Urinary bladder (tissue), 3 donors: ENCODE measurements at regions not wholly inside any gene's neighbourhood (a gene's known extent, or its start where the extent isn't known, plus 50 kb on each side); places are given as distances from the start of the nearest gene placed in this dataset.

Experiments
- DNase-seq: peaks from one replicate; pipeline ENCODE4 v3.0.0-alpha.2; 2015; ENCODE audit errors: extremely low spot score
- H3K27ac ChIP-seq: one replicate; pipeline ENCODE4 v1.5.1; 2013; ENCODE audit warnings: low read depth, mild to moderate bottlenecking, moderate library complexity
- H3K36me3 ChIP-seq: one replicate; pipeline ENCODE4 v1.6.1; 2013; ENCODE audit warnings: mild to moderate bottlenecking, moderate library complexity; ENCODE audit not compliant: insufficient read depth
- H3K4me1 ChIP-seq: one replicate; pipeline ENCODE4 v1.6.1; 2013; ENCODE audit warnings: mild to moderate bottlenecking, moderate library complexity; ENCODE audit not compliant: insufficient read depth
- H3K4me3 ChIP-seq: one replicate; pipeline ENCODE4 v1.5.1; 2013; ENCODE audit warnings: low read depth, low read length
- WGBS: extraction: QIAGEN DNeasy Blood & Tissue Kit; methylation state at CpG from one replicate; pipeline ENCODE4 v1.1.7; 2013; 5-methylcytosine and 5-hydroxymethylcytosine counted together
- donor health status: healthy with polysubstance abuse.
- donor health status: healthy.

DNA sequence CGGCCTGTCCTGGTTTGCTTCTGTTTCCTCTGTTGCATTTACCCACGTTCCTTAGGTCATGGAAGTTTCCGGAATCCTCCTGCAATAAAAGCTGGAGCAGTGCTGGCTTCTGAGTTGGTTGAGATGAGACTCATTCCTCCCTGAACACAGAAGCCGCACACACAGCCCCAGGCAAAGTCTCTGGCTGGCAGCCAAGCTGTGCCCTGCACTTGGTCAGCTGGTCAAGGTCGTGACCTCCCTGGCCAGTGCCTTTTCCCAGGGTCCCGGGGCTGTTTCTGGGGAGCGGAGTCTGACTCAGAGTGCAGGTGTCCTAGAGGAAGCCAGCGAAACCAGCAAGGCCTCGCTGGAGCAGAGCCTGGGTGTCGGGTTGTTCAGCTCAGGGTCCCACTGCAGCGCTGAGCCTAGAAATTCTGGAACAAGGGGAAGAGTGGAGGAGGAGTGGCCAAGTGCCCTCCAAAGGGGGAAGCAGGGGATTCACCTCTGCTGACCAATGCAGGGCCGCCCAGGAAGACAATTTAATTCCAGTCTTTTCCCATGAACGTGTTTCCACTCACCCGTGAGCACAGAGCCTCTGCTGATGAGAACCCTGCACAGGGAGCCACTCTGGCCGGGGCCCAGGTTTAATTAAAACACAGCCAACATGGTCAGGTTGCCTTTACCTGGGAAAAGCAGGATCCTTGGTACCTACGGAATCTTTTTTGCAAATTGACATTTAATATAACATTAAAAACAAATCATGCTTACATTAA is 245.5 kb upstream of the PPP2R2D start:
- H3K27ac ChIP-seq = no peak overlapping the region
- WGBS = 61% methylated on average over 16 of the region's 16 CpGs
- H3K4me3 ChIP-seq = no peak overlapping the region
- DNase-seq = no peak
- H3K36me3 ChIP-seq = no peaks in the 10 kb centered on the region
- H3K4me1 ChIP-seq = no peaks in the 10 kb centered on the region

DNA sequence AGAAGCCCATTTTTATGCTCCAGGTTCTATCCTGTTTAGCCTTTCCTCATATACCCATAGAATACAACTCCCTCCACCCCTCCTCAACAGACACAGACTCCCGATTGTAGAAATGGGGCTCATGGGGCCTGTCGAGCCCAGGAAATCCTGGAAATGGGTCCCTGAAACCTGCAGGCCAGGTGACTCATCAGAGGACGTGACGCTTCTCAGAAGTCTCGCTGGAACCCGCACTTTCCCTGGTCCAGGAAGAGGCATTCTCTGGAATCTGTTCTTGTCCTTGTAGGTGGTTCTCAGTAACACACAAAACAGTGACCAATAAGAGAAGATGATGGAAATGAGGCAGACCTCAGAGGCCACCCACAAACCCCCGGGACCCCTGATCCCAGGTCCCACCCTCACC is 244.8 kb upstream of the PPP2R2D start:
- DNase-seq = no peak
- Histone ChIP-seq H3K36me3 (no peaks in the 10 kb centered on the region), H3K4me3 (no peak overlapping the region), H3K4me1 (no peaks in the 10 kb centered on the region), H3K27ac (no peak overlapping the region)
- WGBS = 80% methylated on average over 7 of the region's 7 CpGs

DNA sequence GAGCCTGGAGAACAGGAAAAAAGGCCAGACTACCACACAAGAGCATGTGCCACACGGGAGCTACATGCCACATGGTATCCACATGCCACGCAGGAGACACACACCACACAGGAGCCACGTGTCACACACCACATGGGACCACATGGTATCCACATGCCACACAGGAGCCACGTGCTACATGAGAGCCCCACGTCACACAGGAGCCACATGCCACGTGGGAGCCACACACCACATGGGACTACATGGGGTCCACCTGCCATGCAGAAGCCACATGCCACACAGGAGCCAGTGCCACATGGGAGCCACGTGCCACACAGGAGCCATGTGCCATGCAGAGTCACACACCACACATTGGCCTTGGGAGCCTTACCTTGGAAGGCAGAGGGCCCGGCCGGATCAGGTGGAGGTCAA is 244.4 kb upstream of the PPP2R2D start:
- H3K4me3 ChIP-seq = no peak overlapping the region
- 88% methylated on average over 9 of the region's 9 CpGs for WGBS
- DNase-seq = no peak
- H3K27ac ChIP-seq = no peak overlapping the region
- H3K36me3 ChIP-seq = no peaks in the 10 kb centered on the region
- H3K4me1 ChIP-seq = no peaks in the 10 kb centered on the region

DNA sequence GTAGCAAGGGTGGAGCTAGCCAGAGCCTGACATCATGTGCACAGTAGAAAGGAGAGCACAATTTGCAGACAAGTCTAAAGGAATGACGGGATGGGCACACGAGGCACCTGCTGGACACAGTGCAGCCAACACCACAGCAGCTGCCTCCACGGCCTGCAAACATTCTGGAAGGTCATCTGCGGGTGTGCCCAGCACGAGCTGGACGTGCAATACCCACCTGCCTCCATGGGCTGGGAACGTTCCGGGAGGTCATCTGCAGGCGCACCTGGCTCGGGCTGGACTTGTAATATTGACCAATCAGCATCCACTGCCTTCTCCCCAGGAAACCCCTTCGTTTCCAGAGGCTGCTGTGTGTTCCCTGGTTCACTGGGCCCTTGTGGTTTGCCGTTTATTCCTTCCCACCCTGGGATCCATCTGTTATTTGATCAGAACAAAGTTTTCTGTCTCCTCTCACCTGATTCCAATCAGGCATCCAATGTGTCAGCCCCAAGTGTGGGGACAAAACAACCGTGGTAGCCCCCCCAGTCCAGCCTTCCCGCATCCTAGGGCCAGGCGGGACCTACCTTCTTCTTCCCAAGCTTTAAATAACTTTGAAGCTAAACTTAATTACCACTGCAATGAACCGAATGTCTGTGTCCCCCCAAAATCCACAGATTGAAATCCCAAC is 243.4 kb upstream of the PPP2R2D start:
- WGBS = 84% methylated on average over 16 of the region's 16 CpGs
- Histone ChIP-seq H3K4me3 (no peak overlapping the region), H3K27ac (no peak overlapping the region), H3K4me1 (no peaks in the 10 kb centered on the region), H3K36me3 (no peaks in the 10 kb centered on the region)
- DNase-seq = no peak

DNA sequence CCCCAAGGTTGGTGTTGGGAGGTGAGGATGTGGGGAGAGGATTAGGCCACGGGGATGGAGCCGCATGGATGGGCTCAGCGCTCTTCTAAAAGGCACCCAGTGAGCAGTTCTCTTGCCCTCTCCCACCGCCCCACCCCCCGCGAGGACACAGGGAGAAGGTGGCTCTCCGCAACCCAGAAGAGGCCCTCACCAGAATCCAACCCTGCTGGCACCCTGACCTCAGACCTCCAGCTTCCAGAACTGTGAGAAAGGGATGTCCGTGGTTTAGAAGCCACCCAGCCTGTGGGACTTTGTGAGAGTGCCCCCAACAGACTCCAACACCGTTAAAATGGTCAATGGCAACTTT is 242.8 kb upstream of the PPP2R2D start:
- Histone ChIP-seq H3K36me3 (no peaks in the 10 kb centered on the region), H3K27ac (no peak overlapping the region), H3K4me1 (no peaks in the 10 kb centered on the region), H3K4me3 (no peak overlapping the region)
- DNase-seq = no peak
- 90% methylated on average over 9 of the region's 9 CpGs for WGBS

DNA sequence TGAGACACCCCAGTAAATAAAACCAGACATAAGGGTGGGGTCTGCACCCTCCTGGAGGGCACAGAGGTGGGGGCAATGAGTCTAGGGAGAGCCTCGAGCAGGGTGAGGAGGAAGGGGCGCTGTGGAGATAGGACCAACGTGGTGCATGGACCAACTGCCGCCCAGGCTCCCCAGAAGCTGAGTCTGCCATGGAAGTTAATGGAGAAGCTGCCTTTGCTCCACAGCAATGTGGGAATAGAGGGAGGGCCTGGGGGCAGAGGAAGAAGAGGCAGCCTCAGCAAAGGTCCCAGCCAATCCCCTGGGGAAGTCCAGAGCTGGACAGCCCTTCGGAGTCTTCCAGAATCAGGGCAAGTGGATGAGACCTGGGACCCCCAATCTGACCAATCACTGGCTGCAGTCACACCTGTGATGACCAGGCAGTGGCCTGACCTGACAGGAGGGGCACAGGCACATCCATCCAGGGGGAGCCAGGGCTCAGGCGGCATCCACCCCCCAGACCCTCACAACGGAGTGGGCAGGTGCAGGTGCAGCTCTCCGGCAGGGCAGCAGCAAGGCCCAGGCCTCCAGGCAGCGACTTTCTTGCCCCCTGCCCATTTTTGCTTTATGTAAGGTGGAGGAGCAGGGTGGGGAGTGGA is 242.2 kb upstream of the PPP2R2D start:
- DNase-seq = no peak
- H3K27ac ChIP-seq = no peak overlapping the region
- no peaks in the 10 kb centered on the region for H3K36me3 ChIP-seq
- no peak overlapping the region for H3K4me3 ChIP-seq
- H3K4me1 ChIP-seq = no peaks in the 10 kb centered on the region
- WGBS = 86% methylated on average over 9 of the region's 9 CpGs

DNA sequence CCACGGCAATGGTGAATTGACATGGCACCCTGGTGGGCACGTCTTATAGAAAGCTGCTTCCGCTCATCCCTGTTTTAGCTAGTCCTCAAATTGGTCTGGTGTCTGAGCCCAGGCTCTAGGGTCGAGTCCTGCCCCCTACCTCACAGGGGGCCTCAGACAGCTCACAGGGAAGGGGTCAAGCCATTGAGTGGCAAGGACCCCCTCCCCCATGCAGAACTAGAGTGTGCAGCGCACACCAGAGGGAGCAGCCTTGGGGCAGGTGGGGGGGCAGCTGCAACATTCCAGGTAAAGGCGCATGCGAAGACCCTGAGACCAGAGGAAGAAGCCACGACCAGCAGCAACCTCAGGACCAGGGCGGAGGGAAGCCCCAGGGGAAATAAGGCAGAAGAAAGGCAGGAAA is 240.4 kb upstream of the PPP2R2D start:
- 93% methylated on average over 9 of the region's 9 CpGs for WGBS
- no peaks in the 10 kb centered on the region for H3K4me1 ChIP-seq
- no peaks in the 10 kb centered on the region for H3K36me3 ChIP-seq
- DNase-seq = no peak
- no peak overlapping the region for H3K4me3 ChIP-seq
- H3K27ac ChIP-seq = no peak overlapping the region

DNA sequence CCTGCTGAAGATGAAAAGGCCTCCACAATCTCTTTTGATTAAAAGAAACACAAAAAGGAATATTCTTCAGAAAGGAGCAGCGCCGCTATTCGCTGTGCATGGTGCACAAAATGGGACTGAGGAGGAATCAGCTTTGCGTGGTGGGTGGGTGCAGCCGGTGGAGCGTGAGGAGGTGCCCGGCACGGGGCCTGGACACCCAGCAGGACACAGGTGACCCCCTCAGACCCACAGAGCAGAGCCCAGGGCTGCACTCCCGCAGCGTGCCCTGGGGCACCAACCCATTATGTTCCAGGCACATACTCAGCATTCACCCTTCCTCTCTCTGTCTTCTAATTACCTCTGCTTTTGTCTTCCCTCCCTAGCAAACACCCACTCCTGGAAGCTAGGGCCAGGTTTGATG is 238.0 kb upstream of the PPP2R2D start:
- Histone ChIP-seq H3K4me1 (no peaks in the 10 kb centered on the region), H3K36me3 (no peaks in the 10 kb centered on the region), H3K4me3 (no peak overlapping the region), H3K27ac (no peak overlapping the region)
- DNase-seq = no peak
- 86% methylated on average over 10 of the region's 10 CpGs for WGBS

DNA sequence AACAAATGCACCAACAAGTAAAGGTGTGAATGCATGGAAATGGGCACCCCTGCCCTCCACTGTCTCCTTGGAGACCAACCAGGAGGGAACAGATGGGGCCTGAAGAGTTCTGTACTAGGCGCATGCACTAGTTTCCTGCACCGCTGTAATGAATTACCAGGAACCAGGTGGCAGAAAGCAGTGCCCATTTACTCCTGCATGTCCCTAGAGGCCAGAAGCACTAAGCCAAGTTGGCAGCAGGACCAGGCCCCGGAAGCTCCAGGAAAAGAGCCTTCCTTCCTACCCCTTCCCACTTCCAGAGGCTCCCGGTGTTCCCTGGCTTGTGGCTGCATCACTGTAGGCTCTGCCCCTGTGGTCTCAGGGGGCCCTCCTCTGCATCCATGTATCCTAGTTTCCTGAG is 237.5 kb upstream of the PPP2R2D start:
- DNase-seq = no peak
- no peak overlapping the region for H3K4me3 ChIP-seq
- H3K36me3 ChIP-seq = no peaks in the 10 kb centered on the region
- H3K4me1 ChIP-seq = no peaks in the 10 kb centered on the region
- no peak overlapping the region for H3K27ac ChIP-seq
- 85% methylated on average over 4 of the region's 4 CpGs for WGBS

DNA sequence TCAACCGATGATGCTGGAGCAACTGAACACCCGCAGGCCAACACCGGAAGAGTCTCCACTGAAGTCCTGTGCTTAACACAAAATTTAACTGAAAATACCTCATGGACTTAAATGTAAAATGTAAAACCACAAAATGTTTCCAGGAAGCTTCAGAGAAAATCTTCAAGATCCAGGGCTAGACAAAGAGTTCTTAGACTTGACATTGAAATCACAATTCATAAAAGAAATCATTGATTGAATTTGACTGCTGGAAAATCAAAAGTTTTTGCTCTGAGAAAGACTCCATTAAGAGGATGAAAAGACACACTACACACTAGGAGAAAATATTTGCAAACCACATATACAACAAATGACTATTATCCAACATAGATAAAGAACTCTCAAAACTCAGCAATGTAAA is 234.7 kb upstream of the PPP2R2D start:
- H3K4me3 ChIP-seq = no peak overlapping the region
- no peaks in the 10 kb centered on the region for H3K4me1 ChIP-seq
- H3K36me3 ChIP-seq = no peaks in the 10 kb centered on the region
- no peak overlapping the region for H3K27ac ChIP-seq
- no peak for DNase-seq
- 97% methylated on average over 3 of the region's 3 CpGs for WGBS

DNA sequence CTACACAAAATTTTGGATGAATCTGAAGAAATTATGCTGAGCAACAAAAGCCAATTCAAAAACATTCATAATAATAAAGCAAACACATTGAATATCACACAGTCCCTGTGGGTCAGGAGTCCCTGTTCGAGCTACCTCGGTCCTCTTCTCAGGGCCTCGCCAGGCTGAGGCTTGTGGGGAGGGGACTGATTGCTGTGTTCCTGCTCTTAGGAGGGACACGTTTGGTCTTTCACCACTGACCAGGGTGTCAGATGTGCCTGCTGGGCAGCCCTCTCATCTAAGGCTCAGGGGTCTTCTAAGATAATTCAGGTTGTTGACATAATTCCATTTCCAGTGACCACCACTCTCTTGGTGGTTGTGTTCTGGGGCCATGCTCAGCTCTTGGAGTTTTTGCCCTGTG is 233.8 kb upstream of the PPP2R2D start:
- Histone ChIP-seq H3K27ac (no peak overlapping the region), H3K4me3 (no peak overlapping the region), H3K36me3 (no peaks in the 10 kb centered on the region), H3K4me1 (no peaks in the 10 kb centered on the region)
- no peak for DNase-seq
- WGBS = 73% methylated on average over 4 of the region's 4 CpGs

DNA sequence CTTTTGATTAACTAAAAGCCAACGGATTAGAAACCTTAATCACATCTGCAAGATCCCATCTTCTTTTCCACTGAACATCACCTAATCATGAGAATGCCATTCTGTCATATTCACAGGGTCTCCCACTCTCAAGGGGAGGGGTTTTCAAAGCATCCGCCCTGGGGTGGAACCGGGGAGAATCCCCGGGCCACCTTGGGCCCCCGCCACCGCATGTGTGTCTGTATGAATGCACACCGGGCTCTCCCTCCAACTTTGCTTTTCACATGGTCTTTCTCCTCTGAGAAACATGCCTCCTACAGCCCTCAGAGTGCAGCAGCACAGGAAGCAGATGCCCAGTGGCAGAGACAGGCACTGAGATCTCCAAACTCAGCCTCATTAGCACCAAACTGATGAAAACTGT is 233.2 kb upstream of the PPP2R2D start:
- no peak for DNase-seq
- Histone ChIP-seq H3K4me1 (no peaks in the 10 kb centered on the region), H3K27ac (no peak overlapping the region), H3K4me3 (no peak overlapping the region), H3K36me3 (no peaks in the 10 kb centered on the region)
- 75% methylated on average over 7 of the region's 7 CpGs for WGBS

DNA sequence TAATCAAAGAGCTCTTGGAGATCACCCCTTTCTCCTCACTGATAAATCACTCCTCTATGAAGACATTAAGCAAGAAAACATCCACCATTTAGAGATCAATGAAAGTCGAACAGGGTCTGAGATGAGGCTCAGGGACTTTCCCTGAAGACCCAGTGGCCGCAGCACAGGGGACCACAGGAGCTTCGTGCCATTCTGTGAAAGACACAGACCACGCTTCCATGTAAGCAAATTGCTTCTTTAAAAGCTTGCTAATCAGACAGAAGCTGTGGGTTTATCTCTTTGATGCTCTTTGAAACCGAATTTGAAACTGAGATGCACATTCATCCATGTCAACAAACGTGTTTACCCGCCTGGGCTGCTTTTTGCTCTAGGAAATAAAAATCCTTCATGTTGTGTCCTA is 231.9 kb upstream of the PPP2R2D start:
- 65% methylated on average over 7 of the region's 7 CpGs for whole genome bisulfite sequencing

DNA sequence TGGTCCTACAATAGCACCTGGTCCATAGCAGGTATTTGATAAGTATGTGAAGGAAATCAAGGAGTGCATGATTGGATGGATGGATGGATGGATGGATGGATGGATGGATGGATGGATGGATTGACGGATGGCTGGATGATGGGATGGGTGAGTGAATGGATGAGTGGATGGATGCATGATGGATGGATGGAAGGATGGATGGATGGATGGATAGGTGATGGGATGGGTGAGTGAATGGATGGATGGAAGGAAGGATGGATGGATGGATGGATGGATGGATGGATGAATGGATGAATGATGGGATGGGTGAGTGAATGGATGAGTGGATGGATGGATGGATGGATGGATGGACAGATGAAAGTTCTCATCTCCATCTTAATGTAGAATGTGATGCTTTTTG is 231.0 kb upstream of the PPP2R2D start:
- DNase-seq = no peak
- no peak overlapping the region for H3K27ac ChIP-seq
- H3K36me3 ChIP-seq = no peaks in the 10 kb centered on the region
- WGBS = 99% methylated on average over 1 of the region's 1 CpG
- no peaks in the 10 kb centered on the region for H3K4me1 ChIP-seq
- no peak overlapping the region for H3K4me3 ChIP-seq

More for the DNA sequence above, 231.9 kb upstream of the PPP2R2D start:
- no peak overlapping the region for H3K4me3 ChIP-seq
- H3K27ac ChIP-seq = no peak overlapping the region
- no peaks in the 10 kb centered on the region for H3K36me3 ChIP-seq
- H3K4me1 ChIP-seq = no peaks in the 10 kb centered on the region
- no peak for DNase-seq
